NK-92 treated with Interleukin-12 subunit alpha and Interleukin-12 subunit beta, amount 100 ng/mL, for 24 hours (cell line): ENCODE measurements at regions not wholly inside any gene's neighbourhood (a gene's known extent, or its start where the extent isn't known, plus 50 kb on each side); places are given as distances from the start of the nearest gene placed in this dataset.

ENCODE experiments used
- DNase-seq: peaks from one replicate; lab custom pipeline; 2025; lab: John Stamatoyannopoulos, UW

DNA sequence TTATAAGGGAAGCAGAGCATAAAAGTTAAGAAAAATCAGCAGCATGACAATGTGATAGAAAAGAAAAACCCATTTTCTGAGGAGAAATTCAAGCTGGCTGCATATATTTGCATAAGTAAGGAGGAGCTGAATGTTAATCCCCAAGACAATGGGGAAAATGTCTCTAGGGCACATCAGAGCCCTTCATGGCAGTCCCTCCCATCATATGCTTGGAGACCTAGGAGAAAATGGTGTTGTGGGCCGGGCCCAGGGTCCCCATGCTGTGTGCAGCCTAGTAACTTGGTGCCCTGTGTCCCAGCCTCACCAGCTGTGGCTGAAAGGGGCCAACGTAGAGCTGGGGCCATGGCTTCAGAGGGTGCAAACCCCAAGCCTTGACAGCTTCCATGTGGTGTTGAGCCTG lies 100.6 kb upstream of the PLPPR4 start:
- no peak for DNase-seq

DNA sequence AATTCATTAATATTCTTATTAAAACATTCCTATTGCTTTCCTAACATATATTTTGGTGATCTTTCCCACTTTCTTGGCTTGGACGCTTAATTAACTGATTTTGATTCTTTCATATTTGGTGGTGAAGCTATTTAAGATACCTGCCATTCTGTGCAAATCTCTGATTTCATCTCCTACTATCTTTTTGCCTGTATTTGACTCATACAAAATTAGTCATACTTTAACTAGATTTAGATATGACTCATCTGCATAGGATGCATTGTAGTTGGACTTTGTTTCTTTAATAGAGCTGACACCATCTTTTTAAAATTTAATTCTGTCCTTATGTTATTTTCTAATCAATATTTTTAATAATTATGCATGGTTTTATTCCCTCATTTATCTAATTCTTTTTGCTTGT lies 93.8 kb upstream of the PLPPR4 start:
- DNase-seq = no peak

DNA sequence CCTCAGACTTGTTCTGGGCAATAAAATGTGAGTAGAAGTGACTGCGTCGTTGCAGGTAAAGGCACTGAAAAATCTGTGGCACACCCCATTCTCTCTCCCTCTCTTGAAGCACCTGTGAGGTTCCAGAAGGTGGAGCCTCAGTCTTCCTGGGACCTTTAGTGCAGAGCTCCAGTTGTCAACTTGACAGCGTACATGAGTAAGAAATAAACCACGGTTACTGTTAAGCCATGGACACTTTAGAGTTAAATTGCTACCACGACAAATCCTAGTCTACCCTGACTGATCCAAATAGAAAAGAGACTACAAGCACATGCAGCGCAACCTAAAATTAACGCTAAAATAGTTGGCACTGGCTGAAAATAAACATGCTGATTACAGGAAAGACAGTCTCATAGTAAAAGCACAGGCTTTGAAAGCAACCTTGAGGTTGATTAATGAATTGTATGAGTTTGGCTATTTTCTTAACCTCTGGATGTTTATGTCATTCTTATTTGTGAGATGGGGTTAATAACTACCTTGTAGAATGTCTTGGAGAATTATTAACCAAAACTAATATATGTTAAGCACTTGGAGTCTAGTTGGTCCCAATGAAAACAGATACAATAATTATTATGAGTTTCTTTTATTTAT lies 93.0 kb upstream of the PLPPR4 start:
- no peak for DNase-seq

DNA sequence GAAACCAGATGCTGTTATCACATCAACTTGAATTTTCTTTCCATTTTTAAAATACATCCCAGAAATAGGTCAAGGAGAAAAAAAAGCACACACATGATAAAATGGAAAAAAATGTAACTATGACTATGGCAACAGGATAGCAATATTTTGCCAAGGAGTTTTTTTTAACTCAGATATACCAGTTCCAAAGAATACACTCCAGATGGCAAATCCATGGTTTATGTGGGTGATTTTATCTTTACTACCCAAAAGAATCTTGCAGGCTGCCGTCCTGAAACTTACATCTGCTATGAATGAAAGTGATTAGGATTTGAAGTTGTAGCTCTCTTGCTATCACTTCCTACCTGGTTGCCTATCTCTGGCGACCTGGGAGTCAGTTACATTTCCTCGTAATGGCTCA lies 91.0 kb upstream of the PLPPR4 start:
- no peak for DNase-seq

DNA sequence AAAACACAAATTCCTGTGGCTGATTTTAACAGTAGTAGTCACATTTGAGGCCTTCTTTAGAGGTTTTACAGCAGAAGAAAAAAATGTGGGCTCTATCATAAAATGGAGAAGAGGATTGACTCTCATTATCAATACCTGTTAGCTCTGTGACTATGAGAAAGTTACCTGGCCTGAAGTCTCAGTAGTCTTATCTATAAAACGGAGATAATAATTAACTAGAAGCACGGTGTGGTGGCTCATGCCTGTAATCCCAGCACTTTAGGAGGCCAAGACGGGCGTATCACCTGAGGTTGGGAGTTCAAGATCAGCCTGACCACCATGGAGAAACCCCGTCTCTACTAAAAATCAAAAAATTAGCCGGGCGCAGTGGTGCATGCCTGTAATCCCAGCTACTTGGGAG lies 90.4 kb upstream of the PLPPR4 start:
- no peak for DNase-seq

DNA sequence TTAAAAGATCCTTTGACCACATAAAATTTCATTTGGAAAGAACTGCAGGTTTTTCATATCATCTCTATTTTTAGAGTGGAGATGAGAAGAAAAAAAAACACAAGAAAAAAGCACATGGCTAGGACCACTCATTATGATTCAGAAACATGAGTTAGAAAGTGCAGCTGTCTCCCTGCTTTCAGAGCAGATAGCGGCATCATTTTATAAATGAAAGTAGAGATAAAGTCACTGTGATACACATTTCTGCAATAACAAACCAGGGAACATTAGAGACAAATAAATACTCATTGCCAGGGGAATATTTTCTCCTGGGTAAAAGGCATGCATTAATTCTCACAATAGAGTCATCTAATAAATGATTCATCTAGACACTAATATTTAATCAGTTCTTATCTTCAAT lies 87.5 kb upstream of the PLPPR4 start:
- DNase-seq = no peak

DNA sequence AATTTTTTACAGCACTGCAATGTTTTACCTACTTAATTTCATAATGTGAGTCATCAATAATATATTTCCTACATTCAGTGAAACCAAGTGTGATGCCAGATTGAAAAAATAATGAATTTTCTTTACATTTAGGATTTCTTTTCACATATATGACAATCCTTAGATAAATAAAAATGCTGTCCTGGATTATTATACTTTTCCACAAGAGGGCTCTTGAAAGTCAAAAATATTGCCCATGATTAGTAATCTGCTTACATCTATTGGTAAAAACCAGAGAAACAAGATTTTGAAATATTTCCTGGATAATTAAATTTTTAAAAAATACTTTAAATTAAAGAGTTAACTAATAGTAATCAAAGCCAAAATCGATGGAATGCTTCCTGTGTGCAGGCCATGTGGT lies 86.8 kb upstream of the PLPPR4 start:
- no peak for DNase-seq

DNA sequence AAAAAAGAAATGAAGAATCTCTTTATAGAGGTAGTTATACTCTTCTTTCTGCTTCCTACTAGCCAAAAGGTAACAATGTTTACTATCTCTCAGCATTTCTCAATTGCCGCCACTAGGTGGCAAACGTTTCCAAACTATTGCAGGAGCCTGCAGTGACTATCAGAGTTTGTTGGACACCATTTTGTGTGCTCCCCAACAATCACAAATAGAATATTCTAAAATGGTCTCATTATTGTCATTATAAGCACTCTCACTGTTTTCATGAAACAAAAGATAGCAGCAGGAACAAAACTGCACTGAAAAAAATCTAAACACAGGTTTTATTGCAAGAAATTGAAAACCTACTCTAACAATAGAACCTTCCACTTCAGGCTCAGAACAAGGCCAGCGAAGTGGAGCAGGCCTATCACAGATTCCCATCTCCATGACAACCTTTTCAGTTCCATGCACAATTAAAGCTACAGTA lies 83.9 kb upstream of the PLPPR4 start:
- DNase-seq = peak; percentile 29

DNA sequence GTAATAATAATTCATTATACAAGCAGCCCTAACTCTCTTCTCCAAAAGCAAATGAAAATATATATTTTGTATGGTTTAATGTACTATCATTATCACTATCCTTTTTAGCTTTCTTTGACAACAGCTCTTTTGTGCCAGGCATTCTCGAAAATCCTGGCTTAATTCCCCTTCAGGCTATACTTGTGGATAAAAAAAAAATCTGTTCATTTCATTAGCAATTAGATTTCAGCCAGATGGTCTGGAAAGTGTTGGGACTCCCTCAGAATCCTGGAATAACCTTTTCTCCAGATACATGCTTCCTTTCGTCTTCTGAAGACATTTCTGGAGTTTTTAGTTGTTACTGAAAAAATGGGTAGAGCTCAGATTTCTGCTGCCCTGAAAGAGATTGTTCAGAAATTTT lies 83.4 kb upstream of the PLPPR4 start:
- no peak for DNase-seq

DNA sequence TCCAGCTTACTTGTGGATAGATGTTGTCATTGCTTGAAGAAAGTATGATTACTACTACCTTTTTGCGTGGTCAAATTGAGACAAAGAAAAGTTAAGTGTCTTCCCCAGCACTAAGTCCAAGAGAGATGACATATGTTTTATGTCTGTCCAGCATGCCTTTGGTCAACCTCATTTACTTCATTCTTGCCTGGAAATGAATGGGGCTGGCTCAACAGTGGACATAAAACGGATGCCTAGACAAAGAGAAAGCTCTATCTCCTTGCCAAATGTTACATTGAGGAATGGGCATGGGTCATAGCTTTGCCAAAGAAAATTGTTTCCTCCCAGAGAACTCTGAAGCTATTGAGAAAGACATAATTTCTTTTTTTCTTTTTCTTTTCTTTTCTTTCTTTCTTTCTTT lies 82.4 kb upstream of the PLPPR4 start:
- no peak for DNase-seq

DNA sequence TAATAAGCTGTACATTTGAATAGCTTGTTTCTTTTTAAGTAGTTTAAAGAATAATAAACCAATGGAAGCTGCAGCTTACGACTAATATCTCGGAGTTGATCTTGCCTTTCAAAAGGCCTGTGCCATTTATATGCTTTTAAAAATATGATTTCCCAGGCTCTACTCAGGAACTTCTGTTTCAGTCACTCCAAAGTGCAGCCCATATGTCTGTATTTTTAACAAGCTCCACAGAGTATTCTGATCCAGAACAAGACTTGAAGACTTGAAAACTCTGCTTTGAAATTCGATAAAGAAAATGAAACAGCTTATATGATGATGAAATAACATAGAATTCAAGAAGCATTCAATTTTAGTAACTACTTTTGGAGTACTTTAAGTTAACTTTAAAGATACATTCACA lies 79.1 kb upstream of the PLPPR4 start:
- no peak for DNase-seq

DNA sequence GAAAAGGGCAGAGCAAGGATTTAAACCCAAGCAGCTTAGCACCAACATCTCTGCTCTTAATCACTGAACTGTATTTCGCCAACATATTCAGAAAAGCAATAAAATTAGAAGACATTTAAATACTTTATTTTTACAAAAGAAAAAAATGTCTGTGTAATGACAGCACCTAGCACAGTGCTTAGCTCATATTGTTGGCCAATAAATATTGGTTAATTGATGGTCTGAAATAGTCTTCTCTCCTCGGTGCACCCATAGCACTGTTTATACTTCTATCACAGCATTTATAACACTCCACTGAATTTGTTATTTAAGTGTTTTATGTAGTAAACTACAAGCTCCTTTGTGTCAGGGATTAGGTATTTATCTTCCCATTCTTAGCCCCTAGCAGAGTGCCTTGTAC lies 70.9 kb upstream of the PLPPR4 start:
- DNase-seq = no peak

DNA sequence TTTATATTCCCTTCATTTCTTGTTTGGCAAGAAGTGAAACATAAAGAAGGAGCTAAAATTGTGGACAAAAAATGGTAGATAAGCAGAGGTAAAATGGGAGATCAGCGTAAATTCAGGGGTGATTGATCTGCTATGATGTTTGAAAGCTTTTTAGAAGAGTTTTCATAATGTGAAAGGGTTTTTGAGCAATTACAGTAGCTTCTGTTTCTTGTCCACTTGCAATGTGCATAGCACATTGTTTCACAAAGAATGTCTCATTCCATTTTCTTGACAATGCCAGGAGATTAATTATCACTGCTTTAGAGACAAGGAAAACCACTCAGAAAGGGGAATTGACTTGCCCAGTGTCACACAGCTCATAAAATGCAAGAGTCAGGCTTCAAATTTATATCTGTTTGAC lies 65.9 kb upstream of the PLPPR4 start:
- DNase-seq = no peak

DNA sequence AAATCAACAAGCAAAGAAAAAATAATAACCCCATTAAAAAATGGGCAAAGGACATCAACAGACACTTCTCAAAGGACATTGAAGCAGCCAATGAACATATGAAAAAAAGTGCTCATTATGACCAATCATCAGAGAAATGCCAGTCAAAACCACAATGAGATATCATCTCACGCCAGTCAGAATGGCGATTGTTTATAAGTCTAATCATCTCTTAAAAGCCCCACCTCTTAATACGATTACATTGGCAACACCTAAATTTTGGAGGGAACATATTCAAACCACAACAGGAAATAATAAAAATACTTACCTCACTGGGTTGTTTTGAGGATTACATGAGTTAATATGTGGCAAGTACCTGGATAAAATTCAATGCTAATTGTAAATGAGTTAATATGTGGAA lies 57.1 kb upstream of the PLPPR4 start:
- no peak for DNase-seq
